BLaER1 treated with 17β-estradiol and CSF1 and Interleukin-3, amounts not matched to agents 10 nM and 100 nM (cell line): ENCODE measurements at regions not wholly inside any gene's neighbourhood (a gene's known extent, or its start where the extent isn't known, plus 50 kb on each side); places are given as distances from the start of the nearest gene placed in this dataset.
"Not testable (repeated sequence)": the region's sequence is repeated elsewhere in the genome, so short reads cannot be mapped to it uniquely, and the experiment has no call there.

ENCODE experiments used
- H3K27ac ChIP-seq, 11 experiments: shearing (Covaris generic); formaldehyde crosslinking; 2 replicates each; pipeline ENCODE4 v1.8.1; 2022
- H3K27me3 ChIP-seq, 11 experiments: shearing (Covaris generic); formaldehyde crosslinking; 2 replicates each; pipeline ENCODE4 v1.8.1; 2022
- H3K36me3 ChIP-seq, 11 experiments: shearing (Covaris generic); formaldehyde crosslinking; 2 replicates each; pipeline ENCODE4 v1.8.1; 2022
- H3K4me1 ChIP-seq, 10 experiments: shearing (Covaris generic); formaldehyde crosslinking; 2 replicates each; pipeline ENCODE4 v1.8.1; 2022
- H3K4me2 ChIP-seq, 11 experiments: shearing (Covaris generic); formaldehyde crosslinking; 2 replicates each; pipeline ENCODE4 v1.8.1; 2022
- H3K4me3 ChIP-seq, 10 experiments: shearing (Covaris generic); formaldehyde crosslinking; 2 replicates each; pipeline ENCODE4 v1.8.1; 2022
- H3K9ac ChIP-seq, 11 experiments: shearing (Covaris generic); formaldehyde crosslinking; 2 replicates each; pipeline ENCODE4 v1.8.1; 2022
- H3K9me3 ChIP-seq, 11 experiments: shearing (Covaris generic); formaldehyde crosslinking; replicated peaks in 1 of 11; 2 replicates each; pipeline ENCODE4 v1.8.1; 2022
- H4K20me1 ChIP-seq, 11 experiments: shearing (Covaris generic); formaldehyde crosslinking; 2 replicates each; pipeline ENCODE4 v1.8.1; 2022
- Cebpa-rat ChIP-seq, 11 experiments: shearing (Covaris generic); IDR thresholded peaks; 2 replicates each; pipeline ENCODE4 v1.8.1; 2022

GRCh38 chr14:46147452-46147851 lies 504.1 kb downstream of the RPL10L start:
- no peaks in the 10 kb centered on the region for H3K27me3 ChIP-seq
- no peak for TF ChIP-seq Cebpa-rat (IDR thresholded peaks at IDR 0.05)
- no peak overlapping the region for H3K4me2 ChIP-seq
- no peak overlapping the region for H3K27ac ChIP-seq
- H3K36me3 ChIP-seq = no peaks in the 10 kb centered on the region
- H3K9me3 ChIP-seq = no peaks in the 10 kb centered on the region
- H3K4me3 ChIP-seq = no peak overlapping the region
- H3K4me1 ChIP-seq = no peaks in the 10 kb centered on the region
- H4K20me1 ChIP-seq = no peaks in the 10 kb centered on the region
- H3K9ac ChIP-seq = no peak overlapping the region

- Histone ChIP-seq H3K27ac (no peak overlapping the region), H3K4me1 (no peaks in the 10 kb centered on the region), H3K4me2 (no peak overlapping the region), H4K20me1 (no peaks in the 10 kb centered on the region), H3K36me3 (no peaks in the 10 kb centered on the region), H3K27me3 (no peaks in the 10 kb centered on the region), H3K9ac (no peak overlapping the region), H3K9me3 (no peaks in the 10 kb centered on the region), H3K4me3 (no peak overlapping the region)
- TF ChIP-seq Cebpa-rat (IDR thresholded peaks at IDR 0.05) = no peak
Measured at GRCh38 chr14:46147024-46147423, 504.6 kb downstream of the RPL10L start.

- no peak for TF ChIP-seq Cebpa-rat (IDR thresholded peaks at IDR 0.05)
- H3K4me1 ChIP-seq = no peaks in the 10 kb centered on the region
- no peaks in the 10 kb centered on the region for H3K9me3 ChIP-seq
- H3K36me3 ChIP-seq = no peaks in the 10 kb centered on the region
- no peak overlapping the region for H3K27ac ChIP-seq
- H3K4me2 ChIP-seq = no peak overlapping the region
- no peak overlapping the region for H3K9ac ChIP-seq
- no peaks in the 10 kb centered on the region for H3K27me3 ChIP-seq
- no peaks in the 10 kb centered on the region for H4K20me1 ChIP-seq
- H3K4me3 ChIP-seq = no peak overlapping the region
Measured at GRCh38 chr14:46140445-46140844, 511.1 kb downstream of the RPL10L start.

- H3K27me3 ChIP-seq = no peaks in the 10 kb centered on the region
- no peaks in the 10 kb centered on the region for H4K20me1 ChIP-seq
- H3K4me1 ChIP-seq = no peaks in the 10 kb centered on the region
- H3K36me3 ChIP-seq = no peaks in the 10 kb centered on the region
- H3K4me2 ChIP-seq = no peak overlapping the region
- no peak for TF ChIP-seq Cebpa-rat (IDR thresholded peaks at IDR 0.05)
- no peak overlapping the region for H3K4me3 ChIP-seq
- no peaks in the 10 kb centered on the region for H3K9me3 ChIP-seq
- H3K27ac ChIP-seq = no peak overlapping the region
- H3K9ac ChIP-seq = no peak overlapping the region
Measured at GRCh38 chr14:46139649-46140048, 511.9 kb downstream of the RPL10L start.

GRCh38 chr14:46137786-46138185 lies 513.8 kb downstream of the RPL10L start:
- H3K27me3 ChIP-seq = no peaks in the 10 kb centered on the region
- H3K4me3 ChIP-seq = no peak overlapping the region
- H3K9ac ChIP-seq = no peak overlapping the region
- no peaks in the 10 kb centered on the region for H3K4me1 ChIP-seq
- no peak overlapping the region for H3K4me2 ChIP-seq
- no peaks in the 10 kb centered on the region for H3K36me3 ChIP-seq
- H4K20me1 ChIP-seq = no peaks in the 10 kb centered on the region
- no peaks in the 10 kb centered on the region for H3K9me3 ChIP-seq
- TF ChIP-seq Cebpa-rat (IDR thresholded peaks at IDR 0.05) = no peak
- no peak overlapping the region for H3K27ac ChIP-seq

GRCh38 chr14:46136456-46136855 lies 515.1 kb downstream of the RPL10L start:
- H3K27me3 ChIP-seq = no peaks in the 10 kb centered on the region
- no peak for TF ChIP-seq Cebpa-rat (IDR thresholded peaks at IDR 0.05)
- H3K4me3 ChIP-seq = no peak overlapping the region
- H3K4me2 ChIP-seq = no peak overlapping the region
- no peak overlapping the region for H3K27ac ChIP-seq
- H3K36me3 ChIP-seq = no peaks in the 10 kb centered on the region
- no peak overlapping the region for H3K9ac ChIP-seq
- H3K9me3 ChIP-seq = no peaks in the 10 kb centered on the region
- no peaks in the 10 kb centered on the region for H3K4me1 ChIP-seq
- H4K20me1 ChIP-seq = no peaks in the 10 kb centered on the region

DNA sequence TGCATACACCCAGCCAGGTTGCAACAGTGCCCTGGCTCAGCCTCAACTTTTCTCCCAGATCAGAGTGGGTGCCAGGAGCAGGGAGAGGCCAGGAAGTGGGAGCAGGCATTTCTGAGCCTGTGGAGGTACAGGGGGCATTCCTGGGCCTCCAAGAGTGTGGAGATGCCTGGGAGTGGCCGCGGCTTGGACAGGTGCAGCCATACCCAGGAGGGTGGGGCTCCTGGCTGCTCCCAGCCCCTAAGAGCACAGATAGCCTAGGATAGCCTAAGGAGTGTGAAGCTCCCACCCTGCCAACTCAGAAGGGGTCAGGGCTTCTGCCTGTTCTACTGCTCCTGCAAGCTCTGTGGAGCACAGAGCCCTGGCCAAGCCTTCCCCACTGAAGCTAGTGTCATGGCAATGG lies 543.4 kb downstream of the RPL10L start:
- Histone ChIP-seq H4K20me1 (no peaks in the 10 kb centered on the region), H3K27me3 (no peaks in the 10 kb centered on the region), H3K36me3 (no peaks in the 10 kb centered on the region), H3K4me2 (no peak overlapping the region), H3K9me3 (peaks cover 42 to 63% (median 58%) of the 10 kb centered on the region in 11 experiments), H3K4me1 (no peaks in the 10 kb centered on the region), H3K27ac (no peak overlapping the region), H3K4me3 (no peak overlapping the region), H3K9ac (no peak overlapping the region)
- no peak for TF ChIP-seq Cebpa-rat (IDR thresholded peaks at IDR 0.05)

DNA sequence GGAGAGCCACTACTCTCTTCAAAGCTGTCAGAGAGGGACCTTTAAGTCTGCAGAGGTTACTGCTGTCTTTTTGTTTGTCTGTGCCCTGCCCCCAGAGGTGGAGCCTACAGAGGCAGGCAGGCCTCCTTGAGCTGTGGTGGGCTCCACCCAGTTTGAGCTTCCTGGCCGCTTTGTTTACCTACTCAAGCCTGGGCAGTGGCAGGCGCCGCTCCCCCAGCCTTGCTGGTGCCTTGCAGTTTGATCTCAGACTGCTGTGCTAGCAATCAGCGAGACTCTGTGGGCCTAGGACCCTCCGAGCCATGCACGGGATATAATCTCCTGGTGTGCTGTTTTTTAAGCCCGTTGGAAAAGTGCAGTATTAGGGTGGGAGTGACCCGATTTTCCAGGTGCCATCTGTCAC lies 550.7 kb downstream of the RPL10L start:
- H3K4me1 ChIP-seq, H3K27ac ChIP-seq: not testable (repeated sequence)

GRCh38 chr14:46091819-46092218 lies 559.8 kb downstream of the RPL10L start:
- Histone ChIP-seq H3K36me3 (no peaks in the 10 kb centered on the region), H3K9ac (no peak overlapping the region), H3K4me2 (no peak overlapping the region), H4K20me1 (no peaks in the 10 kb centered on the region), H3K4me1 (no peaks in the 10 kb centered on the region), H3K4me3 (no peak overlapping the region), H3K27ac (no peak overlapping the region), H3K9me3 (peaks cover 0 to 4% (median 0%) of the 10 kb centered on the region in 11 experiments; a peak in 1 of 22 replicates), H3K27me3 (no peaks in the 10 kb centered on the region)
- TF ChIP-seq Cebpa-rat (IDR thresholded peaks at IDR 0.05) = no peak

More for the DNA sequence above, 550.7 kb downstream of the RPL10L start:
- H3K9me3 ChIP-seq, H3K4me2 ChIP-seq, H3K9ac ChIP-seq, H4K20me1 ChIP-seq, H3K36me3 ChIP-seq, H3K27me3 ChIP-seq, H3K4me3 ChIP-seq: not testable (repeated sequence)

DNA sequence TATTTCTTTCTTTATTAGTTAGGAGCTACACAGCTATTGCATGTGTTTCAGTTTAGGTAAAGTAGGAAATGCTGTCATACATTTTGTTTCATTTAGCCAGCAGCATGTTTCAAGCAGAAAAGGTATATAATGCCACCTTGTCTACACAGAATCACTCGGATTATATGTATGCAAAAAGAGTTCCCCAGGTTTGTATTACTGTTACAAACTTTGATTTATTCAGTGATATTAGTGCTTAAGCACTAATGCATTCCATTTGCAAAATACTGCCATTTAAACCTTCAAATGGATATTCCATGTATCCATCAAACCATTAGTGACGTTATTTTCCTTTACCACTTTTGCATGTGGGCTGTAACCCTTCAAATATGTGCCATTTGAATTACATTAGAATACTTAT lies 564.0 kb downstream of the RPL10L start:
- Histone ChIP-seq H4K20me1 (no peaks in the 10 kb centered on the region), H3K4me1 (no peaks in the 10 kb centered on the region), H3K36me3 (no peaks in the 10 kb centered on the region), H3K27ac (no peak overlapping the region), H3K4me3 (no peak overlapping the region), H3K27me3 (no peaks in the 10 kb centered on the region), H3K9ac (no peak overlapping the region), H3K9me3 (peaks cover 0 to 4% (median 3%) of the 10 kb centered on the region in 11 experiments; a peak in 5 of 22 replicates), H3K4me2 (no peak overlapping the region)
- TF ChIP-seq Cebpa-rat (IDR thresholded peaks at IDR 0.05) = no peak

DNA sequence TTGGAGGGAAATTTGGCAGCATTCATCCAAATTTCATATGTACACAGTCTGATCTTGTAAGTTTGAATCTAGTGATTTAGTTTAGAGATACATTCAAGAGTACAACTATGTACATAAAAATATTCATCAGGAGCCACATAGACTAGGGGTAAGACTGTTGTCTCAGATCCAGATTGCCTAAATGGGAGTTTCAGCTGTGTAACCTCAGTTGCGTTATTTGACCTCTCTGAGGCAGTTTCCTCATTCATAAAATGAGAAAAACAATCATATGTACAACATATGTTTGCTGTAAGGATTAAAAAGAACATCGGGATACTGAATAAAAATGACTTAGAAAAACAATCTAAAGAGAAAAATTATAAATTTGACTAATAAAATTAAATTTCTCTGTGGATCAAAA lies 577.5 kb downstream of the RPL10L start:
- H3K4me1 ChIP-seq = no peaks in the 10 kb centered on the region
- H3K4me2 ChIP-seq = no peak overlapping the region
- no peaks in the 10 kb centered on the region for H3K36me3 ChIP-seq
- H3K27me3 ChIP-seq = no peaks in the 10 kb centered on the region
- H4K20me1 ChIP-seq = no peaks in the 10 kb centered on the region
- no peak for TF ChIP-seq Cebpa-rat (IDR thresholded peaks at IDR 0.05)
- no peaks in the 10 kb centered on the region; a peak in 1 of 22 replicates for H3K9me3 ChIP-seq
- H3K9ac ChIP-seq = no peak overlapping the region
- H3K4me3 ChIP-seq = no peak overlapping the region
- H3K27ac ChIP-seq = no peak overlapping the region
